ENCODE measurements at regions not wholly inside any gene's neighbourhood (a gene's known extent, or its start where the extent isn't known, plus 50 kb on each side); places are given as distances from the start of the nearest gene placed in this dataset.

- H3K79me2 ChIP-seq (ENCODE audit: low read length), result no peaks in the 10 kb centered on the region
- no peaks in the 10 kb centered on the region for H3K9me3 ChIP-seq (ENCODE audit: insufficient read depth, low read length)
- H3K36me3 ChIP-seq (replicated peaks; ENCODE audit: low read depth, low read length), result no peaks in the 10 kb centered on the region
- no peak for TF ChIP-seq CTCF (IDR thresholded peaks at IDR 0.05; ENCODE audit: low read depth, low read length)
- no peak for TF ChIP-seq EZH2phosphoT487 (IDR thresholded peaks at IDR 0.05; ENCODE audit: low read depth)
- no peaks in the 10 kb centered on the region for H4K20me1 ChIP-seq (ENCODE audit: insufficient read depth, low read length)
- no peaks in the 10 kb centered on the region for H3K27me3 ChIP-seq (ENCODE audit: low read depth, low read length)
- no peaks in the 10 kb centered on the region for H3K4me1 ChIP-seq (ENCODE audit: low read length)
- H3K9ac ChIP-seq (ENCODE audit: low read length), result no peak overlapping the region
- H3K4me3 ChIP-seq (ENCODE audit: low read length), result no peak overlapping the region
- no peak overlapping the region for H3K27ac ChIP-seq (ENCODE audit: low read length)
- H2AFZ ChIP-seq (ENCODE audit: low read depth, low read length), result no peak overlapping the region
- H3K4me2 ChIP-seq (ENCODE audit: low read length), result no peak overlapping the region
Measured at GRCh38 chr10:58070956-58071355, 196.7 kb downstream of the IPMK start.

GRCh38 chr10:58068809-58069208 is 198.9 kb downstream of the IPMK start:
- no peak for TF ChIP-seq EZH2phosphoT487 (IDR thresholded peaks at IDR 0.05; ENCODE audit: low read depth)
- no peak for TF ChIP-seq CTCF (IDR thresholded peaks at IDR 0.05; ENCODE audit: low read depth, low read length)
- H3K79me2 ChIP-seq (ENCODE audit: low read length), result no peaks in the 10 kb centered on the region
- no peaks in the 10 kb centered on the region for H3K36me3 ChIP-seq (replicated peaks; ENCODE audit: low read depth, low read length)

GRCh38 chr10:58066979-58067378 is 200.7 kb downstream of the IPMK start:
- Histone ChIP-seq H3K4me3 (ENCODE audit: low read length) (no peak overlapping the region), H3K79me2 (ENCODE audit: low read length) (no peaks in the 10 kb centered on the region), H3K36me3 (replicated peaks; ENCODE audit: low read depth, low read length) (no peaks in the 10 kb centered on the region), H3K4me2 (ENCODE audit: low read length) (no peak overlapping the region), H2AFZ (ENCODE audit: low read depth, low read length) (no peak overlapping the region), H3K4me1 (ENCODE audit: low read length) (no peaks in the 10 kb centered on the region), H3K27me3 (ENCODE audit: low read depth, low read length) (no peaks in the 10 kb centered on the region), H3K9ac (ENCODE audit: low read length) (no peak overlapping the region), H3K27ac (ENCODE audit: low read length) (no peak overlapping the region), H4K20me1 (ENCODE audit: insufficient read depth, low read length) (no peaks in the 10 kb centered on the region), H3K9me3 (ENCODE audit: insufficient read depth, low read length) (no peaks in the 10 kb centered on the region)
- no peak for TF ChIP-seq CTCF (IDR thresholded peaks at IDR 0.05; ENCODE audit: low read depth, low read length)
- TF ChIP-seq EZH2phosphoT487 (IDR thresholded peaks at IDR 0.05; ENCODE audit: low read depth), result no peak

More at GRCh38 chr10:58068809-58069208, 198.9 kb downstream of the IPMK start:
- Histone ChIP-seq H4K20me1 (ENCODE audit: insufficient read depth, low read length) (no peaks in the 10 kb centered on the region), H3K9ac (ENCODE audit: low read length) (no peak overlapping the region), H3K4me3 (ENCODE audit: low read length) (no peak overlapping the region), H3K27me3 (ENCODE audit: low read depth, low read length) (no peaks in the 10 kb centered on the region), H3K4me2 (ENCODE audit: low read length) (no peak overlapping the region), H3K4me1 (ENCODE audit: low read length) (no peaks in the 10 kb centered on the region), H2AFZ (ENCODE audit: low read depth, low read length) (no peak overlapping the region), H3K27ac (ENCODE audit: low read length) (no peak overlapping the region), H3K9me3 (ENCODE audit: insufficient read depth, low read length) (no peaks in the 10 kb centered on the region)

- Histone ChIP-seq H3K27me3 (ENCODE audit: low read depth, low read length) (no peaks in the 10 kb centered on the region), H3K9ac (ENCODE audit: low read length) (no peak overlapping the region), H3K4me2 (ENCODE audit: low read length) (no peak overlapping the region), H3K9me3 (ENCODE audit: insufficient read depth, low read length) (no peaks in the 10 kb centered on the region), H3K36me3 (replicated peaks; ENCODE audit: low read depth, low read length) (no peaks in the 10 kb centered on the region), H3K79me2 (ENCODE audit: low read length) (no peaks in the 10 kb centered on the region), H4K20me1 (ENCODE audit: insufficient read depth, low read length) (no peaks in the 10 kb centered on the region), H3K4me3 (ENCODE audit: low read length) (no peak overlapping the region), H2AFZ (ENCODE audit: low read depth, low read length) (no peak overlapping the region), H3K27ac (ENCODE audit: low read length) (no peak overlapping the region), H3K4me1 (ENCODE audit: low read length) (no peaks in the 10 kb centered on the region)
- TF ChIP-seq EZH2phosphoT487 (IDR thresholded peaks at IDR 0.05; ENCODE audit: low read depth) (no peak), CTCF (IDR thresholded peaks at IDR 0.05; ENCODE audit: low read depth, low read length) (no peak)
Measured at GRCh38 chr10:58066126-58066525, 201.6 kb downstream of the IPMK start.

Data from OCI-LY3 (cell line).